ENCODE measurements at regions not wholly inside any gene's neighbourhood (a gene's known extent, or its start where the extent isn't known, plus 50 kb on each side); places are given as distances from the start of the nearest gene placed in this dataset.
"Not testable (repeated sequence)": the region's sequence is repeated elsewhere in the genome, so short reads cannot be mapped to it uniquely, and the experiment has no call there.

GRCh38 chr2:215260097-215260677, 51.7 kb upstream of the ATIC start:
- TF ChIP-seq CTCF (IDR thresholded peaks at IDR 0.05; ENCODE audit: low read depth, low read length) = no peak
- no peak for DNase-seq (ENCODE audit: low read depth, low spot score)
- Histone ChIP-seq H3K27ac (ENCODE audit: low read depth, low read length) (no peak overlapping the region), H3K4me3 (ENCODE audit: low read depth, low read length) (no peak overlapping the region), H3K9me3 (ENCODE audit: control insufficient read depth, insufficient read depth, low read length) (no peaks in the 10 kb centered on the region), H3K27me3 (ENCODE audit: control insufficient read depth, insufficient read depth, low read length) (peaks cover 3% of the 10 kb centered on the region)
- POLR2A ChIA-PET = no interaction called here
- CTCF ChIA-PET = interaction anchor here (0.6 kb wide), 1 partner anchor 376 kb away, joined by 3 read pairs; no protein-coding TSS in a partner anchor

GRCh38 chr2:215249501-215249900, 62.4 kb upstream of the ATIC start:
- TF ChIP-seq CTCF (IDR thresholded peaks at IDR 0.05; ENCODE audit: low read depth, low read length) = no peak
- no peaks in the 10 kb centered on the region; the same call in 1 of the 2 replicates for H3K9me3 ChIP-seq (ENCODE audit: control insufficient read depth, insufficient read depth, low read length)
- no peak overlapping the region for H3K27ac ChIP-seq (ENCODE audit: low read depth, low read length)
- no peaks in the 10 kb centered on the region for H3K27me3 ChIP-seq (ENCODE audit: control insufficient read depth, insufficient read depth, low read length)
- POLR2A ChIA-PET = no interaction called here
- no peak for DNase-seq (ENCODE audit: low read depth, low spot score)
- CTCF ChIA-PET = no interaction called here
- H3K4me3 ChIP-seq (ENCODE audit: low read depth, low read length) = no peak overlapping the region

GRCh38 chr2:215245919-215246318, 65.9 kb upstream of the ATIC start:
- H3K9me3 ChIP-seq (ENCODE audit: control insufficient read depth, insufficient read depth, low read length); H3K4me3 ChIP-seq (ENCODE audit: low read depth, low read length); DNase-seq (ENCODE audit: low read depth, low spot score); POLR2A ChIA-PET; H3K27ac ChIP-seq (ENCODE audit: low read depth, low read length); CTCF ChIA-PET; H3K27me3 ChIP-seq (ENCODE audit: control insufficient read depth, insufficient read depth, low read length): not testable (repeated sequence)

GRCh38 chr2:215241791-215242305, 70.0 kb upstream of the ATIC start:
- no peaks in the 10 kb centered on the region; the same call in 1 of the 2 replicates for H3K9me3 ChIP-seq (ENCODE audit: control insufficient read depth, insufficient read depth, low read length)
- ChIA-PET POLR2A (no interaction called here), CTCF (no interaction called here)
- H3K27ac ChIP-seq (ENCODE audit: low read depth, low read length) = no peak overlapping the region
- H3K4me3 ChIP-seq (ENCODE audit: low read depth, low read length) = no peak overlapping the region
- H3K27me3 ChIP-seq (ENCODE audit: control insufficient read depth, insufficient read depth, low read length) = no peaks in the 10 kb centered on the region
- TF ChIP-seq CTCF (IDR thresholded peaks at IDR 0.05; ENCODE audit: low read depth, low read length) = no peak
- DNase-seq (ENCODE audit: low read depth, low spot score) = no peak

GRCh38 chr2:215238485-215239098, 73.3 kb upstream of the ATIC start:
- Histone ChIP-seq H3K27ac (ENCODE audit: low read depth, low read length) (no peak overlapping the region), H3K27me3 (ENCODE audit: control insufficient read depth, insufficient read depth, low read length) (no peaks in the 10 kb centered on the region), H3K4me3 (ENCODE audit: low read depth, low read length) (no peak overlapping the region), H3K9me3 (ENCODE audit: control insufficient read depth, insufficient read depth, low read length) (no peaks in the 10 kb centered on the region)
- POLR2A ChIA-PET = no interaction called here
- CTCF ChIA-PET = interaction anchor here (2.9 kb wide), 1 partner anchor 31 kb away, joined by 17 read pairs; no protein-coding TSS in a partner anchor
- DNase-seq (ENCODE audit: low read depth, low spot score) = no peak
- no peak for TF ChIP-seq CTCF (IDR thresholded peaks at IDR 0.05; ENCODE audit: low read depth, low read length)
